Right lobe of liver (tissue), 4 donors: ENCODE measurements at regions not wholly inside any gene's neighbourhood (a gene's known extent, or its start where the extent isn't known, plus 50 kb on each side); places are given as distances from the start of the nearest gene placed in this dataset.

ENCODE experiments used
- POLR2A ChIP-seq: fragments of 450-650 bp; IDR thresholded peaks from one replicate; pipeline ENCODE4 v1.6.1; 2017; ENCODE audit warnings: antibody characterized with exemption, mild to moderate bottlenecking
- TF ChIP-seq, protein P1 (sequence below), 4 donors: fragments of 200-600 bp in 3 of 4; fragments of 450-650 bp in 1 of 4; IDR thresholded peaks; one replicate each; pipeline versions ENCODE4 v1.5.1 to v1.8.0; 2016 to 2022; ENCODE audit warnings: antibody characterized with exemption in 4 of 4, mild to moderate bottlenecking in 2 of 4
- donor health status: DM: no; HTN: no; CAD: no.
- donor health status: DM: no; HTN: no; CAD: no.
- donor health status: DM: no; HTN: yes; CAD: no.

DNA sequence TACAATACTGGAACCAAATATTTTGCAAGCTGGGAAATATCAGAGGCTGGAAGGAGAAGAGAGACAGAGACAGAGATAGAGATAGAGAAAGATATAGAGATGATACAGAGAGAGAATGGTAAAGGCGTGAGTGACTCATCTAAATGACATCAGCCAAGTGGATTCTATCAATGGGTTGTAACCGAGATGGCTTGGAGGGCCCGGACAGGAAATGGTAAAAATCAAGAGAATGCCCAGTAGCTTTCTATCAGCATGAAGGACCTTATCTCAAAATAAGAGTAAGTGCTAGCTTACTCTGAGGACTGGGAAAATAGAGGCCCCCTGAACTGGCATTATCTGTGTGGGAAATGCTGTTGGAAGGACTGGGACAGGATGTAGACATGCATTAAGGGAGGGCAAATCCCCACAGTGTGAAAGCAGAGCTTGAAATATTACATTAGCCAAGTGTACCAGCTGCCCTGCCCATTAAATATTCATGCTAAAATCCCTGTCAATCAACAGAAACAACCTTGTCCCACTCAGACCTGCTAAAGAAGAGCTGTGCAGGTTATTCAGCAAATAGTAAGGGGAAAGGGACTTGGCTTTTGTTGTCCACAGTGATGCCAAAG is 76.6 kb upstream of the ZNF644 start:
- TF ChIP-seq, protein P1, sequence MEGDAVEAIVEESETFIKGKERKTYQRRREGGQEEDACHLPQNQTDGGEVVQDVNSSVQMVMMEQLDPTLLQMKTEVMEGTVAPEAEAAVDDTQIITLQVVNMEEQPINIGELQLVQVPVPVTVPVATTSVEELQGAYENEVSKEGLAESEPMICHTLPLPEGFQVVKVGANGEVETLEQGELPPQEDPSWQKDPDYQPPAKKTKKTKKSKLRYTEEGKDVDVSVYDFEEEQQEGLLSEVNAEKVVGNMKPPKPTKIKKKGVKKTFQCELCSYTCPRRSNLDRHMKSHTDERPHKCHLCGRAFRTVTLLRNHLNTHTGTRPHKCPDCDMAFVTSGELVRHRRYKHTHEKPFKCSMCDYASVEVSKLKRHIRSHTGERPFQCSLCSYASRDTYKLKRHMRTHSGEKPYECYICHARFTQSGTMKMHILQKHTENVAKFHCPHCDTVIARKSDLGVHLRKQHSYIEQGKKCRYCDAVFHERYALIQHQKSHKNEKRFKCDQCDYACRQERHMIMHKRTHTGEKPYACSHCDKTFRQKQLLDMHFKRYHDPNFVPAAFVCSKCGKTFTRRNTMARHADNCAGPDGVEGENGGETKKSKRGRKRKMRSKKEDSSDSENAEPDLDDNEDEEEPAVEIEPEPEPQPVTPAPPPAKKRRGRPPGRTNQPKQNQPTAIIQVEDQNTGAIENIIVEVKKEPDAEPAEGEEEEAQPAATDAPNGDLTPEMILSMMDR (IDR thresholded peaks at IDR 0.05), result no peak
- no peak for TF ChIP-seq POLR2A
